GM12873 (cell line): ENCODE measurements at regions not wholly inside any gene's neighbourhood (a gene's known extent, or its start where the extent isn't known, plus 50 kb on each side); places are given as distances from the start of the nearest gene placed in this dataset.

Experiments used
- CTCF ChIP-seq: IDR thresholded peaks from 2 replicates; pipeline ENCODE4 v1.5.1; 2012; ENCODE audit warnings: low read depth, mild to moderate bottlenecking, moderate library complexity, low read length, control low read depth; ENCODE audit not compliant: insufficient read depth; ENCODE audit errors: missing control alignments

- TF ChIP-seq CTCF, result no peak
Observed at GRCh38 chr15:91356083-91356482, 256.0 kb downstream of the SV2B start.

- no peak for TF ChIP-seq CTCF
Observed at GRCh38 chr15:91357011-91357410, 257.0 kb downstream of the SV2B start.

GRCh38 chr15:91357486-91357885 is 257.4 kb downstream of the SV2B start:
- TF ChIP-seq CTCF, result no peak

- no peak for TF ChIP-seq CTCF
Observed at GRCh38 chr15:91358405-91358804, 258.3 kb downstream of the SV2B start.

- TF ChIP-seq CTCF, result no peak
Observed at GRCh38 chr15:91366111-91366510, 266.1 kb downstream of the SV2B start.

GRCh38 chr15:91368611-91369010 is 268.6 kb downstream of the SV2B start:
- no peak for TF ChIP-seq CTCF

- TF ChIP-seq CTCF, result no peak
Observed at GRCh38 chr15:91369823-91370222, 269.8 kb downstream of the SV2B start.
